ENCODE measurements at regions not wholly inside any gene's neighbourhood (a gene's known extent, or its start where the extent isn't known, plus 50 kb on each side); places are given as distances from the start of the nearest gene placed in this dataset.

GRCh38 chr5:175094461-175094860 is 349.5 kb downstream of the DRD1 start:
- CTCF ChIA-PET = no interaction called here
- H3F3A ChIP-seq (ENCODE audit: low read length, unreplicated experiment) = no peaks in the 10 kb centered on the region
- H3K79me2 ChIP-seq (ENCODE audit: low read length) = no peaks in the 10 kb centered on the region
- DNase-seq = no peak
- H3K27ac ChIP-seq (ENCODE audit: low read length) = no peak overlapping the region
- intact Hi-C loops (cut with micrococcal nuclease) = no loop called here
- H2AFZ ChIP-seq (ENCODE audit: low read length) = no peak overlapping the region
- no peak for ATAC-seq
- TF ChIP-seq EZH2phosphoT487 (IDR thresholded peaks at IDR 0.05; ENCODE audit: borderline replicate concordance, low read length) = no peak
- TF ChIP-seq CTCF (conservative IDR thresholded peaks at IDR 0.05; ENCODE audit: low read depth, low read length) = no peak
- TF ChIP-seq EZH2 (IDR thresholded peaks at IDR 0.05; ENCODE audit: low read length, unreplicated experiment) = no peak
- no peak overlapping the region for H3K9ac ChIP-seq (ENCODE audit: low read length)
- no peaks in the 10 kb centered on the region for H3K9me2 ChIP-seq (replicated peaks; ENCODE audit: low read length)
- no peaks in the 10 kb centered on the region for H3K27me3 ChIP-seq (ENCODE audit: low read length)
- H3K4me1 ChIP-seq (ENCODE audit: insufficient read depth, low read length) = no peaks in the 10 kb centered on the region
- no peak overlapping the region for H3K4me2 ChIP-seq (ENCODE audit: low read length)
- POLR2A ChIA-PET (ENCODE audit: unreplicated experiment) = no interaction called here
- BruUV-seq (replicated peaks) = no TSS peak
- no peak overlapping the region for H3K4me3 ChIP-seq (ENCODE audit: low read length)
- H3K9me3 ChIP-seq (ENCODE audit: low read length) = no peaks in the 10 kb centered on the region
- no peaks in the 10 kb centered on the region for H4K20me1 ChIP-seq (ENCODE audit: low read length)
- no peaks in the 10 kb centered on the region for H3K36me3 ChIP-seq (ENCODE audit: low read depth, low read length)

- TF ChIP-seq EZH2phosphoT487 (IDR thresholded peaks at IDR 0.05; ENCODE audit: borderline replicate concordance, low read length) (no peak), CTCF (conservative IDR thresholded peaks at IDR 0.05; ENCODE audit: low read depth, low read length) (no peak), EZH2 (IDR thresholded peaks at IDR 0.05; ENCODE audit: low read length, unreplicated experiment) (no peak)
- Histone ChIP-seq H3K4me3 (ENCODE audit: low read length) (no peak overlapping the region), H3K36me3 (ENCODE audit: low read depth, low read length) (no peaks in the 10 kb centered on the region), H3K79me2 (ENCODE audit: low read length) (no peaks in the 10 kb centered on the region), H3K9me2 (replicated peaks; ENCODE audit: low read length) (no peaks in the 10 kb centered on the region), H3K27me3 (ENCODE audit: low read length) (no peaks in the 10 kb centered on the region), H4K20me1 (ENCODE audit: low read length) (no peaks in the 10 kb centered on the region), H3F3A (ENCODE audit: low read length, unreplicated experiment) (no peaks in the 10 kb centered on the region), H2AFZ (ENCODE audit: low read length) (no peak overlapping the region), H3K4me1 (ENCODE audit: insufficient read depth, low read length) (no peaks in the 10 kb centered on the region), H3K4me2 (ENCODE audit: low read length) (no peak overlapping the region), H3K9me3 (ENCODE audit: low read length) (no peaks in the 10 kb centered on the region), H3K9ac (ENCODE audit: low read length) (no peak overlapping the region), H3K27ac (ENCODE audit: low read length) (no peak overlapping the region)
- intact Hi-C loops (cut with micrococcal nuclease) = no loop called here
- CTCF ChIA-PET = no interaction called here
- no peak for DNase-seq
- POLR2A ChIA-PET (ENCODE audit: unreplicated experiment) = no interaction called here
- ATAC-seq = no peak
- BruUV-seq (replicated peaks) = no TSS peak
These were observed 351.3 kb downstream of the DRD1 start for GRCh38 chr5:175092691-175093090.

GRCh38 chr5:175088963-175089362 is 355.0 kb downstream of the DRD1 start:
- Histone ChIP-seq H3K79me2 (ENCODE audit: low read length) (no peaks in the 10 kb centered on the region), H3K4me3 (ENCODE audit: low read length) (no peak overlapping the region), H3K4me2 (ENCODE audit: low read length) (no peak overlapping the region), H3K4me1 (ENCODE audit: insufficient read depth, low read length) (no peaks in the 10 kb centered on the region), H4K20me1 (ENCODE audit: low read length) (no peaks in the 10 kb centered on the region), H3K27me3 (ENCODE audit: low read length) (no peaks in the 10 kb centered on the region), H3K9me3 (ENCODE audit: low read length) (no peaks in the 10 kb centered on the region), H3F3A (ENCODE audit: low read length, unreplicated experiment) (no peaks in the 10 kb centered on the region), H3K9me2 (replicated peaks; ENCODE audit: low read length) (no peaks in the 10 kb centered on the region), H2AFZ (ENCODE audit: low read length) (no peak overlapping the region), H3K27ac (ENCODE audit: low read length) (no peak overlapping the region), H3K36me3 (ENCODE audit: low read depth, low read length) (no peaks in the 10 kb centered on the region), H3K9ac (ENCODE audit: low read length) (no peak overlapping the region)
- POLR2A ChIA-PET (ENCODE audit: unreplicated experiment) = no interaction called here
- CTCF ChIA-PET = no interaction called here
- DNase-seq (no peak), ATAC-seq (no peak)
- intact Hi-C loops (cut with micrococcal nuclease) = no loop called here
- BruUV-seq (replicated peaks) = no TSS peak
- TF ChIP-seq EZH2phosphoT487 (IDR thresholded peaks at IDR 0.05; ENCODE audit: borderline replicate concordance, low read length) (no peak), CTCF (conservative IDR thresholded peaks at IDR 0.05; ENCODE audit: low read depth, low read length) (no peak), EZH2 (IDR thresholded peaks at IDR 0.05; ENCODE audit: low read length, unreplicated experiment) (no peak)
